HEK293T (cell line): ENCODE measurements at regions not wholly inside any gene's neighbourhood (a gene's known extent, or its start where the extent isn't known, plus 50 kb on each side); places are given as distances from the start of the nearest gene placed in this dataset.
"Not testable (repeated sequence)": the region's sequence is repeated elsewhere in the genome, so short reads cannot be mapped to it uniquely, and the experiment has no call there.

ENCODE experiments used
- CTCF ChIA-PET: fragments of 350-600 bp; formaldehyde crosslinking; extraction: SDS; loops from one replicate; lab custom pipeline; 2021; ENCODE audit warnings: antibody characterized with exemption, inconsistent platforms; lab: Yijun Ruan, JAX
- POLR2A ChIA-PET: fragments of 350-600 bp; formaldehyde crosslinking; extraction: SDS; loops from one replicate; lab custom pipeline; 2020; ENCODE audit warnings: antibody characterized with exemption, inconsistent platforms; lab: Yijun Ruan, JAX
- DNase-seq: peaks from one replicate; pipeline ENCODE4 v3.0.0; 2012; ENCODE audit warnings: mixed read lengths; ENCODE audit errors: extremely low spot score
- ARNT ChIP-seq: fragments of 450-650 bp; IDR thresholded peaks from 2 replicates; pipeline ENCODE4 v1.6.1; 2017; ENCODE audit warnings: mild to moderate bottlenecking
- BHLHE40 ChIP-seq: fragments of 450-650 bp; IDR thresholded peaks from 2 replicates; pipeline ENCODE4 v1.6.1; 2016; ENCODE audit warnings: mild to moderate bottlenecking, moderate library complexity, borderline replicate concordance
- CTBP1 ChIP-seq: fragments of 450-650 bp; IDR thresholded peaks from 2 replicates; pipeline ENCODE4 v1.6.1; 2016; ENCODE audit warnings: borderline replicate concordance
- ELF4 ChIP-seq: fragments of 450-650 bp; IDR thresholded peaks from 2 replicates; pipeline ENCODE4 v1.6.1; 2017; ENCODE audit warnings: antibody characterized with exemption
- FOXA1 ChIP-seq: fragments of 450-650 bp; IDR thresholded peaks from 2 replicates; pipeline ENCODE4 v1.6.1; 2016; ENCODE audit warnings: mild to moderate bottlenecking
- FOXK2 ChIP-seq: fragments of 450-650 bp; IDR thresholded peaks from 2 replicates; pipeline ENCODE4 v1.6.1; 2016; ENCODE audit warnings: mild to moderate bottlenecking
- FOXM1 ChIP-seq: fragments of 450-650 bp; IDR thresholded peaks from 2 replicates; pipeline ENCODE4 v1.6.1; 2017; ENCODE audit warnings: mild to moderate bottlenecking, borderline replicate concordance
- HDGF ChIP-seq: fragments of 450-650 bp; IDR thresholded peaks from 2 replicates; pipeline ENCODE4 v1.6.1; 2017; ENCODE audit warnings: antibody characterized with exemption, borderline replicate concordance
- L3MBTL2 ChIP-seq: fragments of 450-650 bp; conservative IDR thresholded peaks from 2 replicates; pipeline ENCODE4 v1.6.1; 2016; ENCODE audit warnings: mild to moderate bottlenecking
- LEF1 ChIP-seq: fragments of 450-650 bp; IDR thresholded peaks from 2 replicates; pipeline ENCODE4 v1.6.1; 2017; ENCODE audit warnings: mild to moderate bottlenecking, borderline replicate concordance
- NFRKB ChIP-seq: fragments of 450-650 bp; IDR thresholded peaks from 2 replicates; pipeline ENCODE4 v1.6.1; 2016; ENCODE audit warnings: mild to moderate bottlenecking, moderate library complexity
- SP1 ChIP-seq: fragments of 450-650 bp; IDR thresholded peaks from 2 replicates; pipeline ENCODE4 v1.6.1; 2017
- SUZ12 ChIP-seq: fragments of 450-650 bp; IDR thresholded peaks from 2 replicates; pipeline ENCODE4 v1.6.1; 2016; ENCODE audit warnings: mild to moderate bottlenecking
- TARDBP ChIP-seq: fragments of 450-650 bp; IDR thresholded peaks from 2 replicates; pipeline ENCODE4 v1.6.1; 2016
- ZNF384 ChIP-seq: fragments of 450-650 bp; IDR thresholded peaks from 2 replicates; pipeline ENCODE4 v1.6.1; 2016
- TF ChIP-seq, protein P1 (sequence below): fragments of 450-650 bp; IDR thresholded peaks from 2 replicates; pipeline ENCODE4 v1.6.1; 2016

DNA sequence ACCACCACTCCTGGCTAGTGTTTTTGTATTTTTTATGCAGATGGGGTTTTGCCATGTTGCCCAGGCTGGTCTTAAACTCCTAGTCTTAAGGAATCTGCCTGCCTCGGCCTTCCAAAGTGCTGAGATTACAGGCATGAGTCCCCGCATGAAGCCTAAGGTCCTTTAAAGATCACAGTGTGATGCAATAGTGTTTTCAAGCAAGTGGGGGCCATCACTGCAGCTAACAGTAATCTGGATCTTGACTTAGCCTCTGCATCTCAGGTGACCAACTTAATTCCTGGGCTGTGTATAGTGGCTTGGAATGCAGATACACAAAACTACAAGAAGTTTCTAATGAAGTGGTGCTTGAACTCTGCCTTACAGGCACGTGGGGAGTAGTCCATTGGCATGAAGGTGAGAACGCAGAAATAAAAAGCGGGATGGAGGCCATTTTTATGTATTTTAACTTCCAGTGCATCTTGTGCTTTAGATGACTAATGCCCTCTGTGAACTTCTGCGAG is 334.4 kb upstream of the SPRED2 start:
- POLR2A ChIA-PET: no interaction called here
- DNase-seq: no peak
- no peak for TF ChIP-seq FOXA1
- no peak for TF ChIP-seq TARDBP
- no peak for TF ChIP-seq L3MBTL2
- no peak for TF ChIP-seq ELF4
- TF ChIP-seq, protein P1, sequence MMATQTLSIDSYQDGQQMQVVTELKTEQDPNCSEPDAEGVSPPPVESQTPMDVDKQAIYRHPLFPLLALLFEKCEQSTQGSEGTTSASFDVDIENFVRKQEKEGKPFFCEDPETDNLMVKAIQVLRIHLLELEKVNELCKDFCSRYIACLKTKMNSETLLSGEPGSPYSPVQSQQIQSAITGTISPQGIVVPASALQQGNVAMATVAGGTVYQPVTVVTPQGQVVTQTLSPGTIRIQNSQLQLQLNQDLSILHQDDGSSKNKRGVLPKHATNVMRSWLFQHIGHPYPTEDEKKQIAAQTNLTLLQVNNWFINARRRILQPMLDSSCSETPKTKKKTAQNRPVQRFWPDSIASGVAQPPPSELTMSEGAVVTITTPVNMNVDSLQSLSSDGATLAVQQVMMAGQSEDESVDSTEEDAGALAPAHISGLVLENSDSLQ: no peak
- no peak for TF ChIP-seq BHLHE40
- TF ChIP-seq FOXK2: no peak
- no peak for TF ChIP-seq LEF1
- no peak for TF ChIP-seq CTBP1
- no peak for TF ChIP-seq HDGF
- TF ChIP-seq NFRKB: no peak
- CTCF ChIA-PET: no interaction called here

DNA sequence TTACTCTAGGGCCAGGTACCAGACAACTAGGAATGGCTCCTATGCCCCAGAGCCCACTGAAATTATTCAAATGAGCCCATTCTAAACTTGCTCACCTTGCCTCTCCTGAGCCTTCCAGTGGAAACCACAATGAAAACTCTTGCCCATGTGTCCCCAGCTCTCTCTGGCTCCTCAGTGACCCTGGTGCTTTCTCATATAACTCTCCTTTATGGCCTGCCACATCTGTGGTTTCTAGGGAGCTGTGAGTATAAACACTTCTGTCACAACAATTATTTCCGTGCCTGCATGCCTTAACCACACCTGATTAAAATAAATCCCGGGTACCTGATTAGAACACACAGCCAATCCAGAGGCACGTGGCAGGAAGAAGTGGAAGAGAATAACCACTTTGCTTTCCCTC is 333.0 kb upstream of the SPRED2 start:
- CTCF ChIA-PET: no interaction called here
- DNase-seq: no peak
- TF ChIP-seq CTBP1 (no peak), SUZ12 (no peak), TARDBP (no peak), ARNT (no peak), FOXM1 (no peak), FOXA1 (no peak), HDGF (no peak), L3MBTL2 (no peak), FOXK2 (no peak), LEF1 (no peak), SP1 (no peak), ZNF384 (no peak), BHLHE40 (no peak)
- TF ChIP-seq, protein P1: no peak

DNA sequence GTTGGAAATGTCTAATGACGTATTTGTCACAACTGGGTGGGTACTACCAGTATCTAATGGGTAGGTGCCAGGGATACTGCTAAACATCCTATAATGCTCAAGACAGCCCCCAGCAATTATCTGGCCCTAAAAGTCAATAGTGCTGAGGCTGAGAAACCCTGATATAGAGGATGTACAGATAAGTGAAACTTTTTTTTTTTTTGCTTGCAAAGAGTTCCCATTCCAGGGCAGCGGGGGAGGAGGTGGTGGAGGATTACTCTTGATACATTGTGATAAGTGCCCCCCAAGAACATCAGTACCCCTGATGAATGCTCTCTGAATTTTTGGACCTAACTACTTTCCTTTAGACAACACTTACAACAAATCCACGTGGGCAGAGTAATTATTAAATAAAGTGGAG is 329.7 kb upstream of the SPRED2 start:
- POLR2A ChIA-PET: no interaction called here
- CTCF ChIA-PET: no interaction called here
- TF ChIP-seq ZNF384: no peak
- TF ChIP-seq CTBP1: no peak
- no peak for TF ChIP-seq SP1
- TF ChIP-seq HDGF: no peak
- TF ChIP-seq ELF4: no peak
- TF ChIP-seq TARDBP: no peak
- TF ChIP-seq, protein P1: no peak
- TF ChIP-seq FOXA1: no peak
- TF ChIP-seq ARNT: no peak
- no peak for DNase-seq

More for the DNA sequence above, 333.0 kb upstream of the SPRED2 start:
- POLR2A ChIA-PET: no interaction called here

DNA sequence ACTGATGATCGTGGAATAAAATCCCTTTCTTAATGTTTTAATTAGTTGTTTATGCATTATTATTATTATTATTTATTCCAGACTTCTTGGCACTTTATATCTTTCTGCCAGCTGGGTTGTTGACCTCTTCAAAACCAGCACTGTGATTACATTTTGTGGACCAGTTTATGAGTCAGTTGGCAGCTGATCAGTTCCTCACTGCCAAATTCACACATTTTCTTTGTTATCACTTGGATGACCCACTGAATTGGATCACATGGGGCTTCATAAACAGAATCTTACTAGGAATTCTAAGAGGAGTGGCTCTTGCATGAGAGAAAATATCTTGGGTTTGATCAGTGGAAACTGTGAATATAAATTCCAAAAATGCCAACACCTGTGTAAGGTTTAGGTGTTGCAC is 321.8 kb upstream of the SPRED2 start:
- TF ChIP-seq TARDBP (no peak), NFRKB (no peak), ARNT (no peak), LEF1 (no peak), ELF4 (no peak)
- TF ChIP-seq, protein P1: no peak
- CTCF ChIA-PET: no interaction called here
- POLR2A ChIA-PET: no interaction called here
- no peak for DNase-seq

DNA sequence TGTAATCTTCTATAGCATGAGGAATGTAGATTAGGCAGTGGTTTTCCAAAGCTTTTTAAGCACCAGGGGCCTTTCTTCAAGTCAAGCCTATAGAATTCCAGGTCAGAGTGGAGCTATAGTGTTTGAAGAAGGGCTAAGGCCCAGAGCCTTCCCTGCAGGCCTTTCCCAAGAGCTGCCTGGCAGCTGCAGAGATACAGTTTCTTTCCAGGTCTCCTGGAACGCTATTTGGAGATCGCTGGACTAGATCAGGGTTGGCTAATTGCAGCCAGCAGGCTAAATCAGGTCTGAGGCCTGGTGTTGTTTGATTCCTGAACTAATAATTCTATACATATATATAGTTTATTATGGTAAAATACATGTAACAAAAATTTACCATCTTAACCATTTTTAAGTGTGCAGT is 319.0 kb upstream of the SPRED2 start:
- ChIA-PET CTCF (no interaction called here), POLR2A (no interaction called here)
- TF ChIP-seq FOXK2 (no peak), LEF1 (no peak), ZNF384 (no peak), CTBP1 (no peak), SP1 (no peak), BHLHE40 (no peak), ELF4 (no peak), TARDBP (no peak), FOXM1 (no peak), FOXA1 (no peak), L3MBTL2 (no peak), NFRKB (no peak), HDGF (no peak), ARNT (no peak), SUZ12 (no peak)
- TF ChIP-seq, protein P1: no peak
- no peak for DNase-seq

DNA sequence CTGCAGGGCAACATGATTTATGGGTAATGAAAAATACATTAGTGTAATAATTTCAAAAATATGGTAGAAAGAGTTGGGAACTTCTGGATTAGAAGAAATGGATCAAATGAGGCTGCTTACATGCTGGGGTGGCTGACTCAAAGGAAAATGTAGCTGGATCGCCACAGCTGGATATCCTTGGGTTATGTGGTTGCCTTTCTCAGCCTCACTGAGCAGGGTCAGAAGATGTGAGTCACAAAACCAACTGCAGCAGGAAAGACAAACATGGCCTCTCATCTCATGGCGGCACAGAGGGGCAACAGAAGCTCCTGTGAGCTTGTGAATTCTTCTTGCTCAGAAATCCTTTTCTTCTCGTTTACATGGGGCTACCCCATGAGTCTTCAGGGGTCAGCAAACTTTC is 317.1 kb upstream of the SPRED2 start:
- TF ChIP-seq SUZ12 (no peak), SP1 (no peak), ARNT (no peak), CTBP1 (no peak), FOXK2 (no peak), NFRKB (no peak), FOXM1 (no peak), HDGF (no peak), TARDBP (no peak), LEF1 (no peak), FOXA1 (no peak), BHLHE40 (no peak), L3MBTL2 (no peak), ELF4 (no peak), ZNF384 (no peak)
- TF ChIP-seq, protein P1: no peak
- ChIA-PET POLR2A (no interaction called here), CTCF (no interaction called here)
- DNase-seq: no peak

DNA sequence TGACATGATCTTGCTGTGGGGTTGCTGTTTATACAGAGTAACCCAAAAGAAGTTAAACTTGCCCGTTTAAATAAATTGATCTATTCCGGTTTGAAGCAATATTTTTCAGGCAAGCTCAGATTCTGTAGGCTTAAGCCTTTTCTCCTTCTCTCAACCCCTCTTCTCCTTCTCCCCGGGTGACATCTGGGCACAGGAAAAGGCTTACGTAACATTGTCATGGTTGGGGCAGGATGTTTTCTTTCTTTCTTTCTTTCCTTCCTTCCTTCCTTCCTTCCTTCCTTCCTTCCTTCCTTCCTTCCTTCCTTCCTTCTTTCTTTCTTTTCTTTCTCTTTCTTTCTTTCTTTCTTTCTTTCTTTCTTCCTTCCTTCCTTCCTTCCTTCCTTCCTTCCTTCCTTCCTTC is 315.5 kb upstream of the SPRED2 start:
- POLR2A ChIA-PET, CTCF ChIA-PET, DNase-seq: not testable (repeated sequence)
